ENCODE measurements at regions not wholly inside any gene's neighbourhood (a gene's known extent, or its start where the extent isn't known, plus 50 kb on each side); places are given as distances from the start of the nearest gene placed in this dataset.

DNA sequence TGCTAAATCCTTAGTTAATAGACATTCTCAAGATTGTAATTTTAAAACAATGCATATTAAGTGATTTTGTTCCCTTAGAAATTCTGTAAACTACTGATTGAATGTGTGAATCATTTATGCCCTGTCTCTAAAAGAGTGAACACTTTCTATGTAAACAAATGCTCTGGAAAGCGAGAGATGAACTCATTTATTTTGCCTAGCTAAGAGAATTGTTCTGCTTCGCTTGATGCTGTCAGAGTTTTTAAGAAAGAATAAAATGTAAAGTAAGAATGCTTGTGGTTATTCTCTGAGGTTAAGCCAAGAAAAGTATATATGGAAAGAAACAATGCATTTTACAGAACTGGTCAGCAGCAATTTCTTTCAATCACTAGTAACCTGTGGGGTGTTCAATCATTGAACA, 347.4 kb upstream of the NUDT12 start:
- H3K4ac ChIP-seq (ENCODE audit: low read depth, low read length), result no peak overlapping the region
- no peak overlapping the region for H3K27ac ChIP-seq (ENCODE audit: insufficient read length, low read depth, low read length)
- no peaks in the 10 kb centered on the region for H4K20me1 ChIP-seq (ENCODE audit: control insufficient read depth, insufficient read depth, insufficient read length)
- H3K9me3 Mint-ChIP-seq, result no peaks in the 10 kb centered on the region
- no peak overlapping the region for H2BK12ac ChIP-seq (ENCODE audit: insufficient read length, low read depth, low read length)
- no peak overlapping the region for H4K91ac ChIP-seq (ENCODE audit: insufficient read length, low read depth, low read length)
- no peak overlapping the region for H2BK120ac ChIP-seq (ENCODE audit: low read depth, low read length, poor library complexity, severe bottlenecking)
- no peak overlapping the region for H2AFZ ChIP-seq (ENCODE audit: low read length)
- no peak for DNase-seq
- H3K9ac ChIP-seq (ENCODE audit: extremely low read depth, insufficient read length, low read length), result no peak overlapping the region
- H3K9me3 ChIP-seq (ENCODE audit: control insufficient read depth, low read depth, low read length), result no peaks in the 10 kb centered on the region
- H3K36me3 Mint-ChIP-seq (ENCODE audit: insufficient read depth in 1 of 3, low read depth in 3 of 3), result no peaks in the 10 kb centered on the region
- TF ChIP-seq, protein P1, sequence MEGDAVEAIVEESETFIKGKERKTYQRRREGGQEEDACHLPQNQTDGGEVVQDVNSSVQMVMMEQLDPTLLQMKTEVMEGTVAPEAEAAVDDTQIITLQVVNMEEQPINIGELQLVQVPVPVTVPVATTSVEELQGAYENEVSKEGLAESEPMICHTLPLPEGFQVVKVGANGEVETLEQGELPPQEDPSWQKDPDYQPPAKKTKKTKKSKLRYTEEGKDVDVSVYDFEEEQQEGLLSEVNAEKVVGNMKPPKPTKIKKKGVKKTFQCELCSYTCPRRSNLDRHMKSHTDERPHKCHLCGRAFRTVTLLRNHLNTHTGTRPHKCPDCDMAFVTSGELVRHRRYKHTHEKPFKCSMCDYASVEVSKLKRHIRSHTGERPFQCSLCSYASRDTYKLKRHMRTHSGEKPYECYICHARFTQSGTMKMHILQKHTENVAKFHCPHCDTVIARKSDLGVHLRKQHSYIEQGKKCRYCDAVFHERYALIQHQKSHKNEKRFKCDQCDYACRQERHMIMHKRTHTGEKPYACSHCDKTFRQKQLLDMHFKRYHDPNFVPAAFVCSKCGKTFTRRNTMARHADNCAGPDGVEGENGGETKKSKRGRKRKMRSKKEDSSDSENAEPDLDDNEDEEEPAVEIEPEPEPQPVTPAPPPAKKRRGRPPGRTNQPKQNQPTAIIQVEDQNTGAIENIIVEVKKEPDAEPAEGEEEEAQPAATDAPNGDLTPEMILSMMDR (conservative IDR thresholded peaks at IDR 0.05), result no peak
- H4K8ac ChIP-seq (replicated peaks; ENCODE audit: insufficient read length, low read depth, low read length), result no peak overlapping the region
- no peak overlapping the region for H3K18ac ChIP-seq (ENCODE audit: insufficient read length, low read depth, low read length)
- H4K5ac ChIP-seq (ENCODE audit: insufficient read length, low read depth, low read length), result no peak overlapping the region
- H3K4me1 ChIP-seq (ENCODE audit: insufficient read depth, low read length), result no peaks in the 10 kb centered on the region
- H3K4me2 ChIP-seq (ENCODE audit: insufficient read depth, insufficient read length, low read length), result no peak overlapping the region
- no peak overlapping the region for H2BK5ac ChIP-seq (ENCODE audit: insufficient read length, low read length)
- no peak overlapping the region for H3K14ac ChIP-seq (ENCODE audit: insufficient read depth, low read length)
- no peaks in the 10 kb centered on the region for H3K79me2 ChIP-seq (ENCODE audit: insufficient read depth, low read length)
- no peaks in the 10 kb centered on the region for H3K23me2 ChIP-seq (ENCODE audit: insufficient read length, low read depth, low read length, poor library complexity, severe bottlenecking)
- H2AK5ac ChIP-seq (ENCODE audit: insufficient read length, low read length), result no peak overlapping the region
- H3K27me3 Mint-ChIP-seq (ENCODE audit: low read depth), result no peaks in the 10 kb centered on the region
- H3K4me1 Mint-ChIP-seq, result peaks cover 0 to 4% of the 10 kb centered on the region in 2 experiments; a peak in 2 of 4 replicates
- no CpG with 5 or more reads among the region's 2 CpGs for WGBS (ENCODE audit: extremely low coverage, insufficient read length, low lambda C conversion rate)
- H3K4me3 Mint-ChIP-seq, result no peak overlapping the region
- no peaks in the 10 kb centered on the region for H3K27me3 ChIP-seq (ENCODE audit: insufficient read depth, low read length)
- H3K79me1 ChIP-seq (ENCODE audit: insufficient read depth, low read depth, low read length, poor library complexity, severe bottlenecking), result no peaks in the 10 kb centered on the region
- H2BK15ac ChIP-seq (ENCODE audit: low read depth, low read length), result no peak overlapping the region
- H3T11ph ChIP-seq (ENCODE audit: low read length), result no peak overlapping the region
- no peak overlapping the region for H3K27ac Mint-ChIP-seq
- no peak overlapping the region for H2BK20ac ChIP-seq (ENCODE audit: low read depth, low read length, poor library complexity, severe bottlenecking)
- H3K23ac ChIP-seq (ENCODE audit: insufficient read length, low read depth, low read length), result no peak overlapping the region
- H3K56ac ChIP-seq (ENCODE audit: insufficient read length, low read depth, low read length), result no peak overlapping the region
